ENCODE measurements at regions not wholly inside any gene's neighbourhood (a gene's known extent, or its start where the extent isn't known, plus 50 kb on each side); places are given as distances from the start of the nearest gene placed in this dataset.

GRCh38 chr4:74658116-74658515 lies 136.2 kb downstream of the BTC start:
- Histone ChIP-seq H3K27me3 (ENCODE audit: insufficient read depth, low read length) (no peaks in the 10 kb centered on the region), H3K79me2 (ENCODE audit: insufficient read depth, low read length) (no peaks in the 10 kb centered on the region), H3K4me3 (ENCODE audit: insufficient read depth, low read depth, low read length) (no peak overlapping the region), H3K4me1 (ENCODE audit: insufficient read depth, low read length) (peaks cover 9% of the 10 kb centered on the region), H3K9me3 (ENCODE audit: insufficient read depth, low read depth, low read length) (no peaks in the 10 kb centered on the region), H3K9ac (ENCODE audit: low read length) (no peak overlapping the region), H2AFZ (ENCODE audit: low read depth, low read length) (no peak overlapping the region), H4K20me1 (ENCODE audit: insufficient read depth, low read length) (no peaks in the 10 kb centered on the region), H3K36me3 (ENCODE audit: insufficient read depth, low read length) (no peaks in the 10 kb centered on the region), H3K4me2 (ENCODE audit: low read length) (no peak overlapping the region), H3K27ac (ENCODE audit: low read depth, low read length) (no peak overlapping the region)
- TF ChIP-seq CTCF (IDR thresholded peaks at IDR 0.05; ENCODE audit: insufficient read depth, low read depth, low read length) (no peak), EZH2 (IDR thresholded peaks at IDR 0.05; ENCODE audit: insufficient read depth, low read length) (no peak)
- H3K9me3 Mint-ChIP-seq (ENCODE audit: unreplicated experiment) = no peaks in the 10 kb centered on the region
- no peaks in the 10 kb centered on the region for H3K27me3 Mint-ChIP-seq (ENCODE audit: low read depth, unreplicated experiment)
- H3K4me1 Mint-ChIP-seq (ENCODE audit: low read depth, unreplicated experiment) = peaks cover 31% of the 10 kb centered on the region
- FAIRE-seq (no peak), DNase-seq (ENCODE audit: low read depth) (no peak)
- no peaks in the 10 kb centered on the region for H3K36me3 Mint-ChIP-seq (ENCODE audit: low read depth, unreplicated experiment)
- H3K4me3 Mint-ChIP-seq (ENCODE audit: unreplicated experiment) = no peak overlapping the region
- H3K27ac Mint-ChIP-seq (ENCODE audit: unreplicated experiment) = no peak overlapping the region

GRCh38 chr4:74659576-74660411 lies 134.5 kb downstream of the BTC start:
- peak overlapping the region; percentile 15 for H3K4me2 ChIP-seq (ENCODE audit: low read length)
- Mint-ChIP-seq H3K36me3 (ENCODE audit: low read depth, unreplicated experiment) (no peaks in the 10 kb centered on the region), H3K4me1 (ENCODE audit: low read depth, unreplicated experiment) (peaks cover 25% of the 10 kb centered on the region), H3K27ac (ENCODE audit: unreplicated experiment) (peak overlapping the region; percentile 95), H3K4me3 (ENCODE audit: unreplicated experiment) (peak overlapping the region; percentile 32), H3K9me3 (ENCODE audit: unreplicated experiment) (no peaks in the 10 kb centered on the region), H3K27me3 (ENCODE audit: low read depth, unreplicated experiment) (no peaks in the 10 kb centered on the region)
- no peak overlapping the region for H3K9ac ChIP-seq (ENCODE audit: low read length)
- H3K9me3 ChIP-seq (ENCODE audit: insufficient read depth, low read depth, low read length) = no peaks in the 10 kb centered on the region
- peak; percentile 97 for FAIRE-seq
- H3K27me3 ChIP-seq (ENCODE audit: insufficient read depth, low read length) = no peaks in the 10 kb centered on the region
- no peaks in the 10 kb centered on the region for H4K20me1 ChIP-seq (ENCODE audit: insufficient read depth, low read length)
- TF ChIP-seq EZH2 (IDR thresholded peaks at IDR 0.05; ENCODE audit: insufficient read depth, low read length) = no peak
- TF ChIP-seq CTCF (IDR thresholded peaks at IDR 0.05; ENCODE audit: insufficient read depth, low read depth, low read length) = no peak
- H3K36me3 ChIP-seq (ENCODE audit: insufficient read depth, low read length) = no peaks in the 10 kb centered on the region
- peak; percentile 99 for DNase-seq (ENCODE audit: low read depth)
- H3K4me1 ChIP-seq (ENCODE audit: insufficient read depth, low read length) = peaks cover 9% of the 10 kb centered on the region
- peak overlapping the region; percentile 44 for H3K27ac ChIP-seq (ENCODE audit: low read depth, low read length)
- H3K4me3 ChIP-seq (ENCODE audit: insufficient read depth, low read depth, low read length) = no peak overlapping the region
- no peaks in the 10 kb centered on the region for H3K79me2 ChIP-seq (ENCODE audit: insufficient read depth, low read length)
- no peak overlapping the region for H2AFZ ChIP-seq (ENCODE audit: low read depth, low read length)

- Mint-ChIP-seq H3K9me3 (ENCODE audit: unreplicated experiment) (no peaks in the 10 kb centered on the region), H3K36me3 (ENCODE audit: low read depth, unreplicated experiment) (no peaks in the 10 kb centered on the region), H3K4me3 (ENCODE audit: unreplicated experiment) (no peak overlapping the region), H3K27me3 (ENCODE audit: low read depth, unreplicated experiment) (no peaks in the 10 kb centered on the region), H3K4me1 (ENCODE audit: low read depth, unreplicated experiment) (peaks cover 25% of the 10 kb centered on the region), H3K27ac (ENCODE audit: unreplicated experiment) (peak overlapping the region; percentile 70)
- Histone ChIP-seq H3K27me3 (ENCODE audit: insufficient read depth, low read length) (no peaks in the 10 kb centered on the region), H3K9ac (ENCODE audit: low read length) (no peak overlapping the region), H3K27ac (ENCODE audit: low read depth, low read length) (no peak overlapping the region), H3K79me2 (ENCODE audit: insufficient read depth, low read length) (no peaks in the 10 kb centered on the region), H3K36me3 (ENCODE audit: insufficient read depth, low read length) (no peaks in the 10 kb centered on the region), H4K20me1 (ENCODE audit: insufficient read depth, low read length) (no peaks in the 10 kb centered on the region), H3K4me1 (ENCODE audit: insufficient read depth, low read length) (peaks cover 9% of the 10 kb centered on the region), H3K4me3 (ENCODE audit: insufficient read depth, low read depth, low read length) (no peak overlapping the region), H2AFZ (ENCODE audit: low read depth, low read length) (no peak overlapping the region), H3K9me3 (ENCODE audit: insufficient read depth, low read depth, low read length) (no peaks in the 10 kb centered on the region), H3K4me2 (ENCODE audit: low read length) (no peak overlapping the region)
- DNase-seq (ENCODE audit: low read depth) (no peak), FAIRE-seq (no peak)
- TF ChIP-seq CTCF (IDR thresholded peaks at IDR 0.05; ENCODE audit: insufficient read depth, low read depth, low read length) (no peak), EZH2 (IDR thresholded peaks at IDR 0.05; ENCODE audit: insufficient read depth, low read length) (no peak)
These were observed 133.5 kb downstream of the BTC start for GRCh38 chr4:74660866-74661265.
